ENCODE measurements at regions not wholly inside any gene's neighbourhood (a gene's known extent, or its start where the extent isn't known, plus 50 kb on each side); places are given as distances from the start of the nearest gene placed in this dataset.
"Not testable (repeated sequence)": the region's sequence is repeated elsewhere in the genome, so short reads cannot be mapped to it uniquely, and the experiment has no call there.

DNA sequence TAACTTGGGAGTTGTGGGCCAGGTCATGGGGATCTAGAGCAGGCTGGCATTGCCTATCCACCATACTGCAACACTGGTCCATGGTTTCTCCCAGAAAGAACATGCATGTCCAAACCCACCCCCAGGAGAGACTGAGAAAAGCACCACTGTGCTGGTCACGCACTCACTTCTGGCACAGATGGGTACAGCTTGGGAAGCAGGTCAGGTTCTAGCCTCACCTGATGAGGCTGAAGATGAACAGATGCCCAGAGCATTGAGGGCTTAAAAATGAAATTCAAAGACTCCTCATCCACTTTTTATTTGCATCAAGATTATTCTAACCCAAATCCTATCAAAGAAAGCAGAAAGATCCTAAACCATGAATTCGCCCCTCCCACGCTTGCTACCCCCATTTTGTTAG, 125.9 kb upstream of the RAI2 start:
- H3K4me1 ChIP-seq: no peaks in the 10 kb centered on the region
- no peaks in the 10 kb centered on the region for H3K27me3 ChIP-seq
- H3K27ac ChIP-seq: no peak overlapping the region
- no peak for DNase-seq
- H3K4me3 ChIP-seq: no peak overlapping the region
- H3K36me3 ChIP-seq: no peaks in the 10 kb centered on the region
- TF ChIP-seq, protein P1, sequence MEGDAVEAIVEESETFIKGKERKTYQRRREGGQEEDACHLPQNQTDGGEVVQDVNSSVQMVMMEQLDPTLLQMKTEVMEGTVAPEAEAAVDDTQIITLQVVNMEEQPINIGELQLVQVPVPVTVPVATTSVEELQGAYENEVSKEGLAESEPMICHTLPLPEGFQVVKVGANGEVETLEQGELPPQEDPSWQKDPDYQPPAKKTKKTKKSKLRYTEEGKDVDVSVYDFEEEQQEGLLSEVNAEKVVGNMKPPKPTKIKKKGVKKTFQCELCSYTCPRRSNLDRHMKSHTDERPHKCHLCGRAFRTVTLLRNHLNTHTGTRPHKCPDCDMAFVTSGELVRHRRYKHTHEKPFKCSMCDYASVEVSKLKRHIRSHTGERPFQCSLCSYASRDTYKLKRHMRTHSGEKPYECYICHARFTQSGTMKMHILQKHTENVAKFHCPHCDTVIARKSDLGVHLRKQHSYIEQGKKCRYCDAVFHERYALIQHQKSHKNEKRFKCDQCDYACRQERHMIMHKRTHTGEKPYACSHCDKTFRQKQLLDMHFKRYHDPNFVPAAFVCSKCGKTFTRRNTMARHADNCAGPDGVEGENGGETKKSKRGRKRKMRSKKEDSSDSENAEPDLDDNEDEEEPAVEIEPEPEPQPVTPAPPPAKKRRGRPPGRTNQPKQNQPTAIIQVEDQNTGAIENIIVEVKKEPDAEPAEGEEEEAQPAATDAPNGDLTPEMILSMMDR (IDR thresholded peaks at IDR 0.05): no peak
- TF ChIP-seq POLR2A (IDR thresholded peaks at IDR 0.05): no peak
- H3K9me3 ChIP-seq: no peaks in the 10 kb centered on the region

DNA sequence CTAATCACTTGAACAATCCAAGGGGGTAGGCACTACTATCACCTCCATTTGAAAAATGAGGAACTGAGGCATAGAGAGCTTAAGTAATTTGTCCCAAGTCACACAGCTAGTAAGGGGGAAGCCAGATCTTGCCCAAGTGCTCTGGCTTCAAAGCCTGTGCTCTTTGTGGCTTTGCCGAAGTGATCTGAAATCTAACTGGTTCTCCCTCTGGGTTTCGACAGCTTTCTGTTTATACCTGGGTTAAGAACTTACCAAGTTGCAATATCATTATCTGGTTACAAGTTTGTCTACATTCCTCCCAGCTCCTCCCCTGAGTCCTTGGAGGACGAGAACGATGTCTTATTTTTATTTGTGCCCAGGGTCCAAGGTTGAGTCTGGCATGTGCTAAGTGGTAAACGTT, 125.3 kb upstream of the RAI2 start:
- H3K9me3 ChIP-seq: no peaks in the 10 kb centered on the region

DNA sequence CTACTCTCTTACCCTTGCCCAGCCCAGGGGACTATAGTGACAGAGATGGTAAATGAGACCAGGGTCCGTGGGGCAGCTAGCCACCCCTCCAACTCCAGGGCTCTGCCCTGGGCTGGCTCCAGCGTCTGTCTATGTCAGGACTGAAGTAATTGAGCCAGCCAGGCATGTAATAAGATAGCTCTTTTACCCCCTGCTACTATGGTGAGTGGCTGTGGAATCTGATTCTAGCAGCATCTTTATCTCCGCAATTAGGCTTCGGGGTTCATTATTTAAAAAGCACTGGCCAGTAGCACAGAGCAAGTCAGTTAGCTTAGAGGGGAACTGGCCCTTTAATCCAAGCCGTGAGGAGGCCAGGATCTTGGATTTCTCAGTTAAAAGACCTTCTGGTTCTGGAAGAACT, 123.3 kb upstream of the RAI2 start:
- Histone ChIP-seq H3K36me3 (no peaks in the 10 kb centered on the region), H3K27ac (no peak overlapping the region), H3K9me3 (no peaks in the 10 kb centered on the region), H3K27me3 (no peaks in the 10 kb centered on the region), H3K4me3 (no peak overlapping the region), H3K4me1 (no peaks in the 10 kb centered on the region)
- DNase-seq: no peak
- TF ChIP-seq, protein P1 (IDR thresholded peaks at IDR 0.05): no peak
- TF ChIP-seq POLR2A (IDR thresholded peaks at IDR 0.05): no peak

More for the DNA sequence above, 125.3 kb upstream of the RAI2 start:
- H3K36me3 ChIP-seq: no peaks in the 10 kb centered on the region
- no peak for DNase-seq
- H3K4me1 ChIP-seq: no peaks in the 10 kb centered on the region
- no peak overlapping the region for H3K27ac ChIP-seq
- no peak overlapping the region for H3K4me3 ChIP-seq
- no peak for TF ChIP-seq POLR2A (IDR thresholded peaks at IDR 0.05)
- TF ChIP-seq, protein P1 (IDR thresholded peaks at IDR 0.05): no peak
- H3K27me3 ChIP-seq: no peaks in the 10 kb centered on the region

DNA sequence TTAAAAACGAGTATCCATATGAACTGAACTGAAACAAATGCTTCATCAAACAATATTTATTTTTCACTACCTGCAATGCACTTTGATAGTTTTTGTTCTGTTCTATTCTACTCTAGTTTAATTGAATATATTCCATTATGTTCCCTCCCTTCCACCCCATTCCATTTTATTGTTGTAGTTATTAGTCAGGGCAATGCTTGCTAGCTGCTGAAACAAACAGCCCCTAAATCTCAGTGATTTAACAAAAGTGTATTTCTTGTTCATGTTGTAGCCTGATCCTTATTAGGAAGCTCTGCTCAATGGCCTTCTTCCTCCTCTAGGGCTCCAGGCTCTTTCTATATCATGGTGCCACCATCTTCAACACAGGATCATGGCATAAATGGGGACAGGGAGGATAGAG, 122.3 kb upstream of the RAI2 start:
- TF ChIP-seq, protein P1 (IDR thresholded peaks at IDR 0.05): no peak
- no peak for TF ChIP-seq POLR2A (IDR thresholded peaks at IDR 0.05)

DNA sequence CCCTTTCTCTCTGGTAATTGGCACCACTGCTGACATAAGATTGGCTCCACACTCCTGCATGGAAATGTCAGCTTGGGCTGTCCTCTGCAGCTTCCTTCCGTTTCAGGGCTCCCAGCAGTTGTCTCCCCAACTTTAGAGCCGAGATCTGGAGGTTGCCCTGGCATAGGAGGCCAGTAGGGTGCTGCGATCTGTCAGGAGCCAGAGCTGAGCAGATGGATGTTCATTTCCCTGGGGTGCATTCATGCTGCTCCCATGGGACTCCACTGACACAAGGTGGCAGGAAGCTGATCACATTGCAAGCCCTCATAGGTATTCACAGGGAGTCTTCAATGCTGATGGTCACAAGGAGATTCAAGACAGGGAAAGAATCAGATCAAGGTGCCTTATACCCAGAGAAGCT, 116.6 kb upstream of the RAI2 start:
- Histone ChIP-seq H3K27me3 (no peaks in the 10 kb centered on the region), H3K9me3 (no peaks in the 10 kb centered on the region), H3K36me3 (no peaks in the 10 kb centered on the region), H3K4me1 (no peaks in the 10 kb centered on the region), H3K27ac (no peak overlapping the region), H3K4me3 (no peak overlapping the region)
- TF ChIP-seq, protein P1 (IDR thresholded peaks at IDR 0.05): no peak
- TF ChIP-seq POLR2A (IDR thresholded peaks at IDR 0.05): no peak
- no peak for DNase-seq

More for the DNA sequence above, 122.3 kb upstream of the RAI2 start:
- H3K27ac ChIP-seq: no peak overlapping the region
- DNase-seq: no peak
- H3K4me1 ChIP-seq: no peaks in the 10 kb centered on the region
- no peaks in the 10 kb centered on the region for H3K36me3 ChIP-seq
- H3K27me3 ChIP-seq: no peaks in the 10 kb centered on the region
- H3K9me3 ChIP-seq: no peaks in the 10 kb centered on the region
- no peak overlapping the region for H3K4me3 ChIP-seq

DNA sequence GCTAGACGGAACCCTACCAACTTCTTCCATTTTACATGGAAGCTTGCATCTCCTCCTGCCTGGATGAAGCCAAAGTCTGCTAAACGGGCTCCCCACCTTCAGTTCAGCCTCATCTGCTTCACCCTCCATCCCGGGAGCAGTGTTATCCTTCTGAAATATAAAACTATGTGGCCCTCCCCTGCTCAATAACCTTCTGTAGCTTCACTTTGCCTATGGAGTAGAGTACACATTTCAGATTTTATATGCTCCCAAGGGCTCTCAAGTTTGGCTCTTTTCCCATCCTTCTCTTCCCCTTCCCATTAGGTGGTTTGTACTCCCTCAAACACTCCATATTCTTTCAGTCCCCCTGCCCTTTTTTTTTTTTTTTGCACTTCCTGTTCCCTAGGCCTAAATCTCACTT, 115.9 kb upstream of the RAI2 start:
- no peak overlapping the region for H3K27ac ChIP-seq
- no peak for DNase-seq
- H3K36me3 ChIP-seq: no peaks in the 10 kb centered on the region
- H3K4me3 ChIP-seq: no peak overlapping the region
- H3K9me3 ChIP-seq: no peaks in the 10 kb centered on the region
- TF ChIP-seq, protein P1 (IDR thresholded peaks at IDR 0.05): no peak
- no peak for TF ChIP-seq POLR2A (IDR thresholded peaks at IDR 0.05)
- no peaks in the 10 kb centered on the region for H3K4me1 ChIP-seq
- no peaks in the 10 kb centered on the region for H3K27me3 ChIP-seq

DNA sequence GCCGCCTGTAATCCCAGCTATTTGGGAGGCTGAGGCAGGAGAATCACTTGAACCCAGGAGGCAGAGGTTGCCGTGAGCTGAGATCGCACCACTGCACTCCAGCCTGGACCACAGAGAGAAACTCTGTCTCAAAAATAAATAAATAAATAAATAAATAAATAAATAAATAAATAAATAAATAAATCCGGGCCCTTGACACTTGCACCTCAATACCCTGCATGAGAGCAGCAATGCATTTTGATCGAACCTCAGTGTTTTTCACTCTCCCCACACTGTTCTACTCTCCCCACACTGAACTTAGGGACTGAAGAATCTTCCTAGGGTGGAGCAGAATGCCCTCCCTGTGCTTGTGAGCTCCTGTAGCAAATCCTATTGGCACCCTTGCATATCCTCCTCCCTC, 114.3 kb upstream of the RAI2 start:
- DNase-seq, H3K27me3 ChIP-seq: not testable (repeated sequence)

More for the DNA sequence above, 114.3 kb upstream of the RAI2 start:
- H3K27ac ChIP-seq, H3K4me3 ChIP-seq, H3K9me3 ChIP-seq, H3K36me3 ChIP-seq, H3K4me1 ChIP-seq: not testable (repeated sequence)
